ENCODE measurements at regions not wholly inside any gene's neighbourhood (a gene's known extent, or its start where the extent isn't known, plus 50 kb on each side); places are given as distances from the start of the nearest gene placed in this dataset.

GRCh38 chr4:126874533-126874932 lies 758.2 kb upstream of the INTU start:
- no peak overlapping the region for H3K4me3 Mint-ChIP-seq
- H3K4me1 Mint-ChIP-seq, result no peaks in the 10 kb centered on the region
- no peak for TF ChIP-seq CTCF (IDR thresholded peaks at IDR 0.05; ENCODE audit: unreplicated experiment in 3 of 3)
- no peaks in the 10 kb centered on the region for H3K27me3 Mint-ChIP-seq (ENCODE audit: low read depth)
- peaks cover 24% of the 10 kb centered on the region for H3K9me3 Mint-ChIP-seq
- no peaks in the 10 kb centered on the region for H3K36me3 Mint-ChIP-seq (ENCODE audit: low read depth)
- H3K27ac Mint-ChIP-seq, result no peak overlapping the region

DNA sequence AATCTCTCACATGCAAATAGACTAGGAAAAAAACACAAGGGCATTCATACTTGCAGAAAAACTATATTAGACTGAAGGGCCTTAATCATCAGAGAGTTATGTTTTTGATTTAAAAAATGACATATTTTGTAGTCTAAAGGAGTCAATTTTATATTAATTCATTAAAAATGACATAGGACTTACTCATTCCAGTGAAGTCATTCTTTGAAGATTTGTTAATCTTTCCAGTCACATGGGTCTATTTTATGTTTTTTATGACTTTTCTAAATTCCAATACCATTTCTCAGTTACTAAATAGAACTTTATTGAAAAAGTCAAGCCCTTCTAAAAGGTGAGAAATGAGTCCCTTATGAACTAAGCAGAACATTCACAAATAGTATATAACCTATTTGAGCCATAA lies 743.8 kb upstream of the INTU start:
- no peak overlapping the region for H3K4me3 Mint-ChIP-seq
- peaks cover 7% of the 10 kb centered on the region for H3K4me1 Mint-ChIP-seq
- peaks cover 3% of the 10 kb centered on the region for H3K9me3 Mint-ChIP-seq

GRCh38 chr4:126890383-126890782 lies 742.4 kb upstream of the INTU start:
- H3K27ac Mint-ChIP-seq, result peak overlapping the region in 1 of 3 experiments; percentile 16

More for the DNA sequence above, 743.8 kb upstream of the INTU start:
- no peak for TF ChIP-seq CTCF (IDR thresholded peaks at IDR 0.05; ENCODE audit: unreplicated experiment in 3 of 3)
- Mint-ChIP-seq H3K27me3 (ENCODE audit: low read depth) (no peaks in the 10 kb centered on the region), H3K27ac (no peak overlapping the region), H3K36me3 (ENCODE audit: low read depth) (no peaks in the 10 kb centered on the region)

DNA sequence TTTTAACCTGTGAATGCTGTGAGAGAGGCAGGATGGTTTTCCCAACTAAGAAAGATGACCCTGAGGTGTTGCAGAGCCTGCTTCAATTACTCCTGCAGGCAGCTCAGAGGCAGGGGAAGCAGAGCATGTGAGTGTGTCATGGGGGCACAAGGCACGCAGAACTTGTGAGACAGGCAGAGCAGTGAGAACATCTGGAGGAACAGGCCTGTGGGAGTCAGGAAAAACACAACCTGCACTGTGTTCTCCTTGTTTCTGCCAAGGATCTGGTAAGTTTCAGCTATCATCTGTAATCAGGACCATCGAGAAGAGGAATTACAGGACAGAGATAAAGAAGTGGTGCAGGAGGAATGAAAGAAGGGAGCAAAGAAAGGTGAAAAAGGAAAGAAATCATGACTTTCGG lies 741.8 kb upstream of the INTU start:
- no peaks in the 10 kb centered on the region for H3K36me3 Mint-ChIP-seq (ENCODE audit: low read depth)

More at GRCh38 chr4:126890383-126890782, 742.4 kb upstream of the INTU start:
- Mint-ChIP-seq H3K4me1 (peaks cover 7% of the 10 kb centered on the region), H3K4me3 (no peak overlapping the region), H3K36me3 (ENCODE audit: low read depth) (no peaks in the 10 kb centered on the region), H3K9me3 (peaks cover 3% of the 10 kb centered on the region), H3K27me3 (ENCODE audit: low read depth) (no peaks in the 10 kb centered on the region)
- no peak for TF ChIP-seq CTCF (IDR thresholded peaks at IDR 0.05; ENCODE audit: unreplicated experiment in 3 of 3)

GRCh38 chr4:126894963-126895362 lies 737.8 kb upstream of the INTU start:
- H3K4me1 Mint-ChIP-seq, result peaks cover 16% of the 10 kb centered on the region
- H3K4me3 Mint-ChIP-seq, result no peak overlapping the region
- peaks cover 15% of the 10 kb centered on the region for H3K9me3 Mint-ChIP-seq
- H3K27ac Mint-ChIP-seq, result no peak overlapping the region
- no peak for TF ChIP-seq CTCF (IDR thresholded peaks at IDR 0.05; ENCODE audit: unreplicated experiment in 3 of 3)
- no peaks in the 10 kb centered on the region for H3K27me3 Mint-ChIP-seq (ENCODE audit: low read depth)
- H3K36me3 Mint-ChIP-seq (ENCODE audit: low read depth), result no peaks in the 10 kb centered on the region

More for the DNA sequence above, 741.8 kb upstream of the INTU start:
- Mint-ChIP-seq H3K4me1 (peaks cover 7% of the 10 kb centered on the region), H3K9me3 (peaks cover 3% of the 10 kb centered on the region), H3K27ac (peak overlapping the region in 1 of 3 experiments; percentile 16), H3K4me3 (no peak overlapping the region), H3K27me3 (ENCODE audit: low read depth) (no peaks in the 10 kb centered on the region)
- TF ChIP-seq CTCF (IDR thresholded peaks at IDR 0.05; ENCODE audit: unreplicated experiment in 3 of 3), result no peak

- H3K27ac Mint-ChIP-seq, result no peak overlapping the region
- H3K4me1 Mint-ChIP-seq, result peaks cover 10% of the 10 kb centered on the region
- H3K9me3 Mint-ChIP-seq, result peaks cover 15% of the 10 kb centered on the region
- H3K36me3 Mint-ChIP-seq (ENCODE audit: low read depth), result no peaks in the 10 kb centered on the region
- no peaks in the 10 kb centered on the region for H3K27me3 Mint-ChIP-seq (ENCODE audit: low read depth)
- H3K4me3 Mint-ChIP-seq, result no peak overlapping the region
- TF ChIP-seq CTCF (IDR thresholded peaks at IDR 0.05; ENCODE audit: unreplicated experiment in 3 of 3), result no peak
Observed at GRCh38 chr4:126895988-126896570, 736.7 kb upstream of the INTU start.

Data from nephron (organoid).